ENCODE measurements at regions not wholly inside any gene's neighbourhood (a gene's known extent, or its start where the extent isn't known, plus 50 kb on each side); places are given as distances from the start of the nearest gene placed in this dataset.
"Not testable (repeated sequence)": the region's sequence is repeated elsewhere in the genome, so short reads cannot be mapped to it uniquely, and the experiment has no call there.

GRCh38 chr5:157942595-157942994 is 83.7 kb upstream of the CLINT1 start:
- ATAC-seq (ENCODE audit: poor library complexity) (no peak), DNase-seq (no peak)
- Mint-ChIP-seq H3K4me3 (no peak overlapping the region), H3K27me3 (no peaks in the 10 kb centered on the region), H3K4me1 (ENCODE audit: low read depth) (no peaks in the 10 kb centered on the region), H3K27ac (no peak overlapping the region), H3K36me3 (ENCODE audit: low read depth) (no peaks in the 10 kb centered on the region), H3K9me3 (no peaks in the 10 kb centered on the region)
- Histone ChIP-seq H3K4me3 (ENCODE audit: low read length) (no peak overlapping the region), H3K9me3 (ENCODE audit: control insufficient read depth in 1 of 2, insufficient read depth in 1 of 2, low read length in 2 of 2) (no peaks in the 10 kb centered on the region), H3K4me1 (ENCODE audit: insufficient read depth, low read length) (no peaks in the 10 kb centered on the region), H3K27ac (ENCODE audit: low read depth in 1 of 2, low read length in 2 of 2) (no peak overlapping the region), H3K36me3 (ENCODE audit: insufficient read depth, low read length) (no peaks in the 10 kb centered on the region), H3K27me3 (ENCODE audit: control insufficient read depth in 1 of 2, insufficient read depth in 2 of 2, low read length in 2 of 2) (no peaks in the 10 kb centered on the region)
- intact Hi-C loops (cut with DNase I, micrococcal nuclease): no loop called here
- POLR2A ChIA-PET: no interaction called here
- TF ChIP-seq CTCF (IDR thresholded peaks at IDR 0.05): no peak
- CTCF ChIA-PET: no interaction called here

GRCh38 chr5:157941616-157942015 is 82.7 kb upstream of the CLINT1 start:
- H3K27ac ChIP-seq (ENCODE audit: low read depth in 1 of 2, low read length in 2 of 2): no peak overlapping the region
- no peaks in the 10 kb centered on the region for H3K36me3 ChIP-seq (ENCODE audit: insufficient read depth, low read length)
- H3K27ac Mint-ChIP-seq: no peak overlapping the region
- H3K4me3 ChIP-seq (ENCODE audit: low read length): no peak overlapping the region
- DNase-seq (no peak), ATAC-seq (ENCODE audit: poor library complexity) (no peak)
- POLR2A ChIA-PET: no interaction called here
- H3K27me3 ChIP-seq (ENCODE audit: control insufficient read depth in 1 of 2, insufficient read depth in 2 of 2, low read length in 2 of 2): no peaks in the 10 kb centered on the region
- H3K36me3 Mint-ChIP-seq (ENCODE audit: low read depth): no peaks in the 10 kb centered on the region
- H3K4me1 ChIP-seq (ENCODE audit: insufficient read depth, low read length): no peaks in the 10 kb centered on the region
- H3K9me3 Mint-ChIP-seq: no peaks in the 10 kb centered on the region
- intact Hi-C loops (cut with DNase I, micrococcal nuclease): no loop called here
- CTCF ChIA-PET: no interaction called here
- H3K27me3 Mint-ChIP-seq: no peaks in the 10 kb centered on the region
- TF ChIP-seq CTCF (IDR thresholded peaks at IDR 0.05): no peak
- H3K9me3 ChIP-seq (ENCODE audit: control insufficient read depth in 1 of 2, insufficient read depth in 1 of 2, low read length in 2 of 2): no peaks in the 10 kb centered on the region
- H3K4me1 Mint-ChIP-seq (ENCODE audit: low read depth): no peaks in the 10 kb centered on the region
- no peak overlapping the region for H3K4me3 Mint-ChIP-seq

GRCh38 chr5:157938101-157938500 is 79.2 kb upstream of the CLINT1 start:
- H3K27me3 ChIP-seq (ENCODE audit: control insufficient read depth in 1 of 2, insufficient read depth in 2 of 2, low read length in 2 of 2); POLR2A ChIA-PET; DNase-seq; H3K4me1 Mint-ChIP-seq (ENCODE audit: low read depth); H3K4me3 Mint-ChIP-seq; H3K9me3 Mint-ChIP-seq; H3K36me3 ChIP-seq (ENCODE audit: insufficient read depth, low read length); H3K36me3 Mint-ChIP-seq (ENCODE audit: low read depth); H3K27ac Mint-ChIP-seq; H3K27me3 Mint-ChIP-seq; H3K4me1 ChIP-seq (ENCODE audit: insufficient read depth, low read length); intact Hi-C loops (cut with DNase I, micrococcal nuclease); ATAC-seq (ENCODE audit: poor library complexity); H3K4me3 ChIP-seq (ENCODE audit: low read length); H3K27ac ChIP-seq (ENCODE audit: low read depth in 1 of 2, low read length in 2 of 2): not testable (repeated sequence)
- peaks cover 12 to 14% of the 10 kb centered on the region in 2 experiments for H3K9me3 ChIP-seq (ENCODE audit: control insufficient read depth in 1 of 2, insufficient read depth in 1 of 2, low read length in 2 of 2)
- CTCF ChIA-PET: interaction anchor here (0.6 to 3.5 kb wide), 2 partner anchors 11 to 261 kb away, joined by 3 to 9 read pairs; no protein-coding TSS in a partner anchor

GRCh38 chr5:157936776-157937501 is 78.0 kb upstream of the CLINT1 start:
- H3K4me3 Mint-ChIP-seq; H3K27me3 Mint-ChIP-seq; H3K27ac ChIP-seq (ENCODE audit: low read depth in 1 of 2, low read length in 2 of 2); H3K9me3 Mint-ChIP-seq; H3K27me3 ChIP-seq (ENCODE audit: control insufficient read depth in 1 of 2, insufficient read depth in 2 of 2, low read length in 2 of 2); H3K27ac Mint-ChIP-seq; intact Hi-C loops (cut with DNase I, micrococcal nuclease); H3K4me1 ChIP-seq (ENCODE audit: insufficient read depth, low read length); H3K36me3 Mint-ChIP-seq (ENCODE audit: low read depth); H3K36me3 ChIP-seq (ENCODE audit: insufficient read depth, low read length); H3K4me1 Mint-ChIP-seq (ENCODE audit: low read depth); ATAC-seq (ENCODE audit: poor library complexity); DNase-seq; H3K4me3 ChIP-seq (ENCODE audit: low read length): not testable (repeated sequence)
- ChIA-PET CTCF (interaction anchor here (3.5 kb wide), 1 partner anchor 12 kb away, joined by 9 read pairs; no protein-coding TSS in a partner anchor), POLR2A (interaction anchor here (0.6 kb wide), 2 partner anchors 365 to 1911 kb away, joined by 3 read pairs; no protein-coding TSS in a partner anchor)
- H3K9me3 ChIP-seq (ENCODE audit: control insufficient read depth in 1 of 2, insufficient read depth in 1 of 2, low read length in 2 of 2): peaks cover 12 to 14% of the 10 kb centered on the region in 2 experiments

All from CD4-positive, alpha-beta T cell (primary cell).